GM23248 (cell line): ENCODE measurements at regions not wholly inside any gene's neighbourhood (a gene's known extent, or its start where the extent isn't known, plus 50 kb on each side); places are given as distances from the start of the nearest gene placed in this dataset.
"Not testable (repeated sequence)": the region's sequence is repeated elsewhere in the genome, so short reads cannot be mapped to it uniquely, and the experiment has no call there.

Experiments
- DNase-seq: peaks from one replicate; pipeline ENCODE4 v3.0.0-alpha.2; 2015
- H2AFZ ChIP-seq: fragments of 200-600 bp; sonication (generic); 2 replicates; pipeline ENCODE4 v1.6.1; 2016; ENCODE audit warnings: antibody characterized with exemption
- H3F3A ChIP-seq: fragments of 200-600 bp; sonication (generic); 2 replicates; pipeline ENCODE4 v1.6.1; 2016; ENCODE audit warnings: mild to moderate bottlenecking, antibody characterized with exemption, mixed run types; ENCODE audit not compliant: insufficient read depth
- H3K27ac ChIP-seq: fragments of 200-600 bp; sonication (generic); 2 replicates; pipeline ENCODE4 v1.5.1; 2016; ENCODE audit warnings: mild to moderate bottlenecking
- H3K27me3 ChIP-seq: fragments of 200-600 bp; sonication (generic); replicated peaks from 2 replicates; pipeline ENCODE4 v1.6.1; 2016; ENCODE audit warnings: mild to moderate bottlenecking; ENCODE audit not compliant: insufficient read depth
- H3K36me3 ChIP-seq: fragments of 200-600 bp; sonication (generic); 2 replicates; pipeline ENCODE4 v1.6.1; 2016; ENCODE audit warnings: low read depth, mild to moderate bottlenecking
- H3K4me1 ChIP-seq: fragments of 200-600 bp; sonication (generic); 2 replicates; pipeline ENCODE4 v1.6.1; 2016; ENCODE audit warnings: mild to moderate bottlenecking; ENCODE audit not compliant: insufficient read depth
- H3K4me2 ChIP-seq: fragments of 200-600 bp; sonication (generic); one replicate; pipeline ENCODE4 v1.6.1; 2016; ENCODE audit warnings: mild to moderate bottlenecking; ENCODE audit not compliant: unreplicated experiment
- H3K4me3 ChIP-seq: fragments of 200-600 bp; sonication (generic); 2 replicates; pipeline ENCODE4 v1.5.1; 2016; ENCODE audit warnings: mild to moderate bottlenecking
- H3K79me2 ChIP-seq: fragments of 200-600 bp; sonication (generic); 2 replicates; pipeline ENCODE4 v1.6.1; 2016; ENCODE audit warnings: mild to moderate bottlenecking; ENCODE audit not compliant: insufficient read depth
- H3K9ac ChIP-seq: fragments of 200-600 bp; sonication (generic); 2 replicates; pipeline ENCODE4 v1.6.1; 2016; ENCODE audit warnings: mild to moderate bottlenecking
- H3K9me2 ChIP-seq: fragments of 200-600 bp; sonication (generic); 2 replicates; pipeline ENCODE4 v1.6.1; 2016; ENCODE audit warnings: mixed run types, mild to moderate bottlenecking, moderate library complexity; ENCODE audit not compliant: insufficient read depth
- H3K9me3 ChIP-seq: fragments of 200-600 bp; sonication (generic); one replicate; pipeline ENCODE4 v1.6.1; 2017; ENCODE audit warnings: low read depth
- H4K20me1 ChIP-seq: fragments of 200-600 bp; sonication (generic); 2 replicates; pipeline ENCODE4 v1.6.0; 2016; ENCODE audit not compliant: insufficient read depth
- EZH2 ChIP-seq: fragments of 200-600 bp; sonication (generic); IDR thresholded peaks from 2 replicates; pipeline ENCODE4 v1.6.1; 2018; ENCODE audit warnings: antibody characterized with exemption, mild to moderate bottlenecking; ENCODE audit not compliant: insufficient read depth, poor library complexity, severe bottlenecking
- EZH2phosphoT487 ChIP-seq: fragments of 200-600 bp; sonication (generic); IDR thresholded peaks from 2 replicates; pipeline ENCODE4 v1.6.1; 2018; ENCODE audit warnings: antibody characterized with exemption, moderate library complexity, mild to moderate bottlenecking, low read depth; ENCODE audit not compliant: insufficient read depth
- WGBS, 2 experiments: methylation state at CpG; one replicate each; pipeline ENCODE4 v1.1.6; 2015 to 2017; ENCODE audit warnings: low lambda C conversion rate in 2 of 2, low coverage in 1 of 2; ENCODE audit errors: missing lambda C conversion rate in 2 of 2; 5-methylcytosine and 5-hydroxymethylcytosine counted together
- in situ Hi-C: fragments of 300-500 bp; cut with MboI; formaldehyde crosslinking; loops from 2 replicates; pipeline ENCODE4 v1.15.0; 2020

- Histone ChIP-seq H3K4me2 (no peak overlapping the region), H3K4me3 (no peak overlapping the region), H3K9me3 (no peaks in the 10 kb centered on the region), H3K36me3 (no peaks in the 10 kb centered on the region), H4K20me1 (no peaks in the 10 kb centered on the region), H3K9ac (no peak overlapping the region), H2AFZ (no peak overlapping the region), H3K9me2 (no peaks in the 10 kb centered on the region), H3K4me1 (no peaks in the 10 kb centered on the region), H3K27ac (no peak overlapping the region), H3K79me2 (no peaks in the 10 kb centered on the region), H3K27me3 (no peaks in the 10 kb centered on the region), H3F3A (no peaks in the 10 kb centered on the region)
- TF ChIP-seq EZH2phosphoT487 = no peak
- no peak for TF ChIP-seq EZH2
- in situ Hi-C loops = no loop called here
- WGBS, 2 experiments = 42 to 48% methylated on average over 4 to 5 of the region's 5 CpGs
- no peak for DNase-seq
Observed at GRCh38 chr11:134841972-134842371, 429.9 kb upstream of the B3GAT1 start.

GRCh38 chr11:134841411-134841810 is 429.4 kb upstream of the B3GAT1 start:
- no peak for TF ChIP-seq EZH2phosphoT487
- TF ChIP-seq EZH2 = no peak
- no peak overlapping the region for H3K4me2 ChIP-seq
- no peaks in the 10 kb centered on the region for H3K9me3 ChIP-seq
- no peaks in the 10 kb centered on the region for H3K27me3 ChIP-seq
- H3F3A ChIP-seq = no peaks in the 10 kb centered on the region
- no peak overlapping the region for H2AFZ ChIP-seq
- no peaks in the 10 kb centered on the region for H3K4me1 ChIP-seq
- H3K9me2 ChIP-seq = no peaks in the 10 kb centered on the region
- H3K4me3 ChIP-seq = no peak overlapping the region
- no peak for DNase-seq
- in situ Hi-C loops = no loop called here
- H3K27ac ChIP-seq = no peak overlapping the region
- no peaks in the 10 kb centered on the region for H3K36me3 ChIP-seq
- 24 to 26% methylated on average over 5 of the region's 5 CpGs for WGBS, 2 experiments
- no peaks in the 10 kb centered on the region for H3K79me2 ChIP-seq
- no peak overlapping the region for H3K9ac ChIP-seq
- no peaks in the 10 kb centered on the region for H4K20me1 ChIP-seq

DNA sequence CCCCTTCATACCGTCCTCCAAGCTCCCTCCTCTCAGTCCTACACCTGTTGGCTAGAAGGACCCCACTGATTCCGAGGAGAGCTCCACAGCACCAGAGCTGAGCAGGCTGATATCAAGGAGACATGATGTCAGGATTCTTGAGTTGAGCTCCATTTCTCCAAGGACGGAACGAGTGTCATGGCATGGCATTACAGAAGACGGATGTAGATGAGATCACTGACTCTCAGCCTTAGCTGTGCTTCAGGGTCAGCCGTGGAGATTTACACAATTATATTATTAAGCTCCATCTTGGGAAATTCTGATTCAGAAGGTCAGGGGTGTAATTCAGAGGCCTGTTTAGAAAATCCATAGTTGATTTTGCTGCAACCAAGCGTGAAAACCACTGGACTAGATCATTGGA is 428.9 kb upstream of the B3GAT1 start:
- no peak for DNase-seq
- Histone ChIP-seq H3K4me1 (no peaks in the 10 kb centered on the region), H3K36me3 (no peaks in the 10 kb centered on the region), H3F3A (no peaks in the 10 kb centered on the region), H3K79me2 (no peaks in the 10 kb centered on the region), H3K4me2 (no peak overlapping the region), H2AFZ (no peak overlapping the region), H3K9me3 (no peaks in the 10 kb centered on the region), H3K9ac (no peak overlapping the region), H3K27ac (no peak overlapping the region), H3K9me2 (no peaks in the 10 kb centered on the region), H4K20me1 (no peaks in the 10 kb centered on the region), H3K27me3 (no peaks in the 10 kb centered on the region), H3K4me3 (no peak overlapping the region)
- whole genome bisulfite sequencing, 2 experiments = 26 to 33% methylated on average over 7 of the region's 7 CpGs
- in situ Hi-C loops = no loop called here
- TF ChIP-seq EZH2 = no peak
- TF ChIP-seq EZH2phosphoT487 = no peak

DNA sequence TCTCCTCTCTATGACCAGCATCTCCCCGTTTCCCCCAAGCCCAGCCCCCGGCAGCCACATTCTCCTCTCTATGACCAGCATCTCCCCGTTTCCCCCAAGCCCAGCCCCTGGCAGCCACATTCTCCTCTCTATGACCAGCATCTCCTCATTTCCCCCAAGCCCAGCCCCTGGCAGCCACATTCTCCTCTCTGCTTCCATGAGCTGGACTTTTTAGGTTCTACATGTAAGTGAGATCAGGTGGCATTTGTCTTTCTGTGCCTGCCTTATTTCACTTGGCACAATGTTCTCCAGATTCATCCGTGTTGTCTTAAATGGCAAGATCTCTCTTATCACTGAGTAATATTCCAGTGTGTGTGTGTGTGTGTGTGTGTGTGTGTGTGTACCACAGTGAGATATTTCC is 428.1 kb upstream of the B3GAT1 start:
- H3K36me3 ChIP-seq, H2AFZ ChIP-seq, H3K4me1 ChIP-seq, H3K27me3 ChIP-seq, H3F3A ChIP-seq, H4K20me1 ChIP-seq, DNase-seq, H3K9me3 ChIP-seq, H3K27ac ChIP-seq, H3K9ac ChIP-seq, H3K79me2 ChIP-seq, H3K9me2 ChIP-seq, in situ Hi-C loops, H3K4me3 ChIP-seq, H3K4me2 ChIP-seq: not testable (repeated sequence)
- 28 to 35% methylated on average over 2 to 4 of the region's 4 CpGs for WGBS, 2 experiments

GRCh38 chr11:134838708-134839107 is 426.7 kb upstream of the B3GAT1 start:
- H2AFZ ChIP-seq = no peak overlapping the region
- H3K9ac ChIP-seq = no peak overlapping the region
- no peaks in the 10 kb centered on the region for H3K27me3 ChIP-seq
- H3K4me2 ChIP-seq = no peak overlapping the region
- no peak overlapping the region for H3K4me3 ChIP-seq
- 22 to 28% methylated on average over 10 of the region's 10 CpGs for WGBS, 2 experiments
- DNase-seq = no peak
- H3K9me2 ChIP-seq = no peaks in the 10 kb centered on the region
- no peak overlapping the region for H3K27ac ChIP-seq
- in situ Hi-C loops = no loop called here
- H3K9me3 ChIP-seq = no peaks in the 10 kb centered on the region
- no peak for TF ChIP-seq EZH2phosphoT487
- TF ChIP-seq EZH2 = no peak
- H3F3A ChIP-seq = no peaks in the 10 kb centered on the region
- no peaks in the 10 kb centered on the region for H3K4me1 ChIP-seq
- H3K79me2 ChIP-seq = no peaks in the 10 kb centered on the region
- no peaks in the 10 kb centered on the region for H3K36me3 ChIP-seq
- no peaks in the 10 kb centered on the region for H4K20me1 ChIP-seq
